IPS-18a (cell line): ENCODE measurements at regions not wholly inside any gene's neighbourhood (a gene's known extent, or its start where the extent isn't known, plus 50 kb on each side); places are given as distances from the start of the nearest gene placed in this dataset.

Experiments
- H3K27ac ChIP-seq: one replicate; pipeline ENCODE4 v1.5.1; 2013; ENCODE audit warnings: low read length
- H3K27me3 ChIP-seq: one replicate; pipeline ENCODE4 v1.6.1; 2013; ENCODE audit warnings: mild to moderate bottlenecking, low read length; ENCODE audit not compliant: control insufficient read depth, insufficient read depth
- H3K36me3 ChIP-seq: one replicate; pipeline ENCODE4 v1.6.1; 2013; ENCODE audit warnings: low read depth, low read length; ENCODE audit not compliant: control insufficient read depth
- H3K4me1 ChIP-seq: one replicate; pipeline ENCODE4 v1.6.1; 2013; ENCODE audit warnings: low read depth, low read length; ENCODE audit not compliant: control insufficient read depth
- H3K4me3 ChIP-seq: one replicate; pipeline ENCODE4 v1.5.1; 2013; ENCODE audit warnings: low read length
- H3K9ac ChIP-seq: one replicate; pipeline ENCODE4 v1.6.1; 2013; ENCODE audit warnings: mild to moderate bottlenecking, low read length, moderate library complexity
- H3K9me3 ChIP-seq: one replicate; pipeline ENCODE4 v1.6.1; 2013; ENCODE audit warnings: low read depth, low read length; ENCODE audit not compliant: control insufficient read depth

DNA sequence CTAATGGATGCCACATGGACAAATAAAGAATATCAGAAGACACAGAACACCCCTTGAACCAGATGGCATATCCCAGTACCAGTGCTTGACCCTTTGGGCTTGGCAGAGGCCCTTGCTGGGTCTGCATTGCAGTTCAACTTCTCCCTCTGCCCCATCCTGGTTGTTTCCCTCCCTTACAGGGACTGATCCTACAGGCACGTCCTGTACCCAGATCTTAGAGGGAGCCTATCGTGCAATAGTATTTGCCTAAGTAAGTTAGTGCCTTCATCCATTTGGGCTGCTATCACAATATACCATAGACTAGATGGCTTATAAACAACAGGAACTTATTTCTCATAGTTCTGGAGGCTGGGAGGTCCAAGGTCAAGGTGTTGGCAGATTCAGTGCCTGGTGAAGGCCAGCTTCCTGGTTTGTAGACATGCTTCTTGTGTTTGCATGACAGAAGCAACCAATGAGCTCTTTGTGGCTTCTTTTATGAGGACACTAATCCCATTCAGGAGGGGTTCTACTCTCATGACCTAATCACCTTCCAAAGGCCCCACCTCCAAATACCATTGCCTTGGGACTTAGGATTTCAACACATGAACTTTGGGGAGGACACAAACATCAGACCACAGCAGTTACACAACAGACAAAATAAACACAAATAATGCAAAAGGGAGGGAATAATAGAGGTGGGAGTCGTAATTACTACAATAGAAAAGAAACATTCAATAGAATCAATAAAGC lies 146.5 kb upstream of the MSX1 start:
- Histone ChIP-seq H3K36me3 (no peaks in the 10 kb centered on the region), H3K4me1 (peaks cover 5% of the 10 kb centered on the region), H3K9me3 (no peaks in the 10 kb centered on the region), H3K4me3 (no peak overlapping the region), H3K9ac (no peak overlapping the region), H3K27me3 (no peaks in the 10 kb centered on the region), H3K27ac (no peak overlapping the region)

DNA sequence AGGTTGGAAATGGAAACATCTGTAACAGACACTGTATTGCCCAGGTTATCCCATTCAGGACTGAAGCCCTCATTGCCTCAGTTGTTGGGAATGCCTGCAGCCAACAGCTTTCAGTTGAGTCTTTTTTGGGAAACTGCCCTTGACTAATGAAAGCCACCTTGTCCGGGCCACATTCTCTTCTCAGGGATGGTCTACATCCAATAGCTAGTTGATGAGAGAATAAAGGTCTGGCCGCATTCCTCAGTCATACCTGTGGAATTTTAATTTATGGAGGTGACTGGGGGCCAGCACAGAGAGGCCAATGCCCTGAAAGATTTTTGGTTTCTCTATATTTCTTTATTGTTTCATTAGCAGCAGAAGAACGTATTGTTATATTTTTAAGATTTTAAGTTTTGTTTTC lies 147.6 kb upstream of the MSX1 start:
- Histone ChIP-seq H3K27me3 (no peaks in the 10 kb centered on the region), H3K9ac (no peak overlapping the region), H3K36me3 (no peaks in the 10 kb centered on the region), H3K9me3 (no peaks in the 10 kb centered on the region), H3K4me3 (no peak overlapping the region), H3K27ac (no peak overlapping the region), H3K4me1 (peaks cover 5% of the 10 kb centered on the region)

- Histone ChIP-seq H3K9me3 (no peaks in the 10 kb centered on the region), H3K36me3 (no peaks in the 10 kb centered on the region), H3K27me3 (no peaks in the 10 kb centered on the region), H3K9ac (no peak overlapping the region), H3K4me3 (no peak overlapping the region), H3K4me1 (peaks cover 5% of the 10 kb centered on the region), H3K27ac (no peak overlapping the region)
Observed at GRCh38 chr4:4709736-4710135, 149.7 kb upstream of the MSX1 start.

- Histone ChIP-seq H3K27ac (no peak overlapping the region), H3K9me3 (no peaks in the 10 kb centered on the region), H3K9ac (no peak overlapping the region), H3K4me1 (no peaks in the 10 kb centered on the region), H3K36me3 (no peaks in the 10 kb centered on the region), H3K27me3 (no peaks in the 10 kb centered on the region), H3K4me3 (no peak overlapping the region)
Observed at GRCh38 chr4:4704267-4704666, 155.2 kb upstream of the MSX1 start.

- Histone ChIP-seq H3K4me3 (no peak overlapping the region), H3K9ac (no peak overlapping the region), H3K27ac (no peak overlapping the region), H3K4me1 (peaks cover 12% of the 10 kb centered on the region), H3K27me3 (peaks cover 10% of the 10 kb centered on the region), H3K36me3 (no peaks in the 10 kb centered on the region), H3K9me3 (no peaks in the 10 kb centered on the region)
Observed at GRCh38 chr4:4697584-4697983, 155.7 kb upstream of the STX18 start.

DNA sequence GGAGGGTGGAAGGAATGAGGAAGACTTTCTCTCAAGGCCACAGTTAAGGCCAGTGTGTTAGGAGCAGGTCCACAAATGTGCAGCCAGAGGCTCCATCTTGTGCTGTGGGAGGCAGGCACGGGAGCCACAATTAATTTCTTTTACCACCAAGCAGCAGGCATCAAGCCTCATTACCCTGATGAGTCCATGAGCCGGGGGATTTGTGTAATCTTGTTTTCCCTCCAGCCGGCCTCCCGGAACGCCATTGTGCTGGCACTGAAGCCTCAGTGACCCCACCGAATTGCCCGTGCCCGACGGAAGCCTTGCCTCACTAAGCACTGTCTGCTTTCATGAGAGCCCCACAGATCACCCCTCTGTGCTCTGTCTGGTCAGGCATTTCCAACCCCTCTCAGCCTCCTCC lies 154.7 kb upstream of the STX18 start:
- Histone ChIP-seq H3K4me1 (peaks cover 12% of the 10 kb centered on the region), H3K27me3 (peaks cover 10% of the 10 kb centered on the region), H3K36me3 (no peaks in the 10 kb centered on the region), H3K27ac (no peak overlapping the region), H3K4me3 (no peak overlapping the region), H3K9ac (no peak overlapping the region), H3K9me3 (no peaks in the 10 kb centered on the region)

- Histone ChIP-seq H3K9me3 (no peaks in the 10 kb centered on the region), H3K9ac (no peak overlapping the region), H3K4me3 (no peak overlapping the region), H3K27me3 (peaks cover 10% of the 10 kb centered on the region), H3K27ac (no peak overlapping the region), H3K4me1 (peaks cover 12% of the 10 kb centered on the region), H3K36me3 (no peaks in the 10 kb centered on the region)
Observed at GRCh38 chr4:4695497-4695896, 153.6 kb upstream of the STX18 start.

DNA sequence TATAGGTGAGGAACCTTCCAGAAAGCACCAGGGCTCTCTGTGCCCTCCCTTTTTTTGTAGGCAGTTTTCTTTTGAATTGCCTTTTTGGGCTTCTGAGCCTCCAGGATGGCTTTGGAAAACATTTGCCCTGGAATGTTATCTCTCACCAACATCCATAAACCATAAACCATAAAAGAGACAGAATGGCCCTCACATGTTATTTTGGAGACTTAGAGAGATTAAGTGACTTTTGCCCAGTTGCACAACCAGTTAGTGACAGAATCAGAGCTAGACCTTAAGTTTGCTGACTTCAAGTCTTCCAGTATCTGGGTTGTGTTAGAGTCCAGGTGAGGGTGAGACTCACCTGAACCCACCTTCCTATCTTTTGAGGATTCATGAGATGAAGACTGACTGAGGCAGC lies 153.0 kb upstream of the STX18 start:
- no peak overlapping the region for H3K9ac ChIP-seq
- peaks cover 12% of the 10 kb centered on the region for H3K4me1 ChIP-seq
- H3K27ac ChIP-seq: no peak overlapping the region
- H3K27me3 ChIP-seq: peaks cover 10% of the 10 kb centered on the region
- no peaks in the 10 kb centered on the region for H3K9me3 ChIP-seq
- no peaks in the 10 kb centered on the region for H3K36me3 ChIP-seq
- no peak overlapping the region for H3K4me3 ChIP-seq

- no peaks in the 10 kb centered on the region for H3K9me3 ChIP-seq
- no peak overlapping the region for H3K9ac ChIP-seq
- no peaks in the 10 kb centered on the region for H3K36me3 ChIP-seq
- H3K27me3 ChIP-seq: peaks cover 10% of the 10 kb centered on the region
- H3K27ac ChIP-seq: no peak overlapping the region
- no peak overlapping the region for H3K4me3 ChIP-seq
- peaks cover 12% of the 10 kb centered on the region for H3K4me1 ChIP-seq
Observed at GRCh38 chr4:4694296-4694772, 152.5 kb upstream of the STX18 start.

- peaks cover 10% of the 10 kb centered on the region for H3K27me3 ChIP-seq
- no peak overlapping the region for H3K9ac ChIP-seq
- no peaks in the 10 kb centered on the region for H3K9me3 ChIP-seq
- no peak overlapping the region for H3K27ac ChIP-seq
- H3K4me1 ChIP-seq: peaks cover 12% of the 10 kb centered on the region
- no peaks in the 10 kb centered on the region for H3K36me3 ChIP-seq
- H3K4me3 ChIP-seq: no peak overlapping the region
Observed at GRCh38 chr4:4693755-4694295, 152.0 kb upstream of the STX18 start.

DNA sequence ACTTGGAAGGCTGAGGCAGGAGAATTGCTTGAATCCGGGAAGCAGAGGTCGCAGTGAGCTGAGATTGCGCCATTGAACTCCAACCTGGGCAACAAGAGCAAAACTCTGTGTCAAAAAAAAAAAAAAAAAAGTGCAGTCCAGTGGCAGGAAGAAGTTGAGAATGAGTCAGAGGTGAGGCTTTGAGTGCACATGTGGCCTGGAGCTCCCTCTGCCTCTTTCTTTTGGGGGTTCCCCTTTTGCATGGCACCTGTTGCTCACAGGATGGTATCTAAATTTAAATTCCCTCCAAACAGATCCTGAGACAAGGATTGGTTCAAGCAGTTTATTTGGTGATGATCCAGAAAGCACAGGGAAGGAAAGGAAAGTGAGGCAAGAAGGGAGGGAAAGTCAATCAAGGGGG lies 151.4 kb upstream of the STX18 start:
- H3K4me1 ChIP-seq: peaks cover 12% of the 10 kb centered on the region
- no peak overlapping the region for H3K27ac ChIP-seq
- H3K4me3 ChIP-seq: no peak overlapping the region
- H3K36me3 ChIP-seq: no peaks in the 10 kb centered on the region
- peaks cover 10% of the 10 kb centered on the region for H3K27me3 ChIP-seq
- H3K9me3 ChIP-seq: no peaks in the 10 kb centered on the region
- H3K9ac ChIP-seq: no peak overlapping the region

DNA sequence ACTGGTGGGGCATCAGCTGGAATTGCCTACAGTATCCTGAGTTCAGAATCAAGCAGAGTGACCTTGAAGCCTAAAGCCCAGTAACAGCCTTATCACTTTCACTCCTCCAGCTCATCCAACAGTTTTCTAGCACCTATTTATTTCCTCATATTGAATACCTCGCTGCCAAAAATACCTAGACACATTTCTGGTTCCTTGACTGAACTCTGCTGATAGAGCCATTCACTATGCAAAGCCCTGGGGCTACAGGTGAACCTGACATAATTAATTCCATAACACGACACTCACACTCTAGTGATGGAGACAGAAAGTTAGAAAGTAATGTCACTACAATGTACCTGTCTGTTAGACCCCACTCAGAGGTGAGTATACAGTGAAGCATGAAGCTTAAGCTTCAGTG lies 149.0 kb upstream of the STX18 start:
- H3K36me3 ChIP-seq: no peaks in the 10 kb centered on the region
- no peak overlapping the region for H3K9ac ChIP-seq
- H3K4me1 ChIP-seq: peaks cover 12% of the 10 kb centered on the region
- H3K27me3 ChIP-seq: peaks cover 10% of the 10 kb centered on the region
- no peak overlapping the region for H3K4me3 ChIP-seq
- H3K9me3 ChIP-seq: no peaks in the 10 kb centered on the region
- no peak overlapping the region for H3K27ac ChIP-seq
